Keratinocyte (primary cell): ENCODE measurements at regions not wholly inside any gene's neighbourhood (a gene's known extent, or its start where the extent isn't known, plus 50 kb on each side); places are given as distances from the start of the nearest gene placed in this dataset.

ENCODE experiments used
- DNase-seq: peaks from one replicate; pipeline ENCODE4 v3.0.0-alpha.2; 2011; ENCODE audit warnings: low read depth, missing footprints, low spot score
- FAIRE-seq: peaks from 2 replicates; lab custom pipeline; 2011; peaks lifted over from hg19 to GRCh38; lab: Jason Lieb, UNC
- H2AFZ ChIP-seq: 2 replicates; pipeline ENCODE4 v1.6.0; 2012; ENCODE audit warnings: low read length, control low read depth, inconsistent platforms; ENCODE audit not compliant: control insufficient read depth
- H3K27ac ChIP-seq: 2 replicates; pipeline ENCODE4 v1.5.1; 2011; ENCODE audit warnings: low read length; ENCODE audit not compliant: control insufficient read depth, insufficient read depth
- H3K27me3 ChIP-seq: 3 replicates; pipeline ENCODE4 v1.6.0; 2011; ENCODE audit warnings: low read length; ENCODE audit not compliant: control insufficient read depth, insufficient read depth; ENCODE audit errors: extremely low read depth
- H3K36me3 ChIP-seq, 2 experiments: 2 replicates in 1 of 2; 3 replicates in 1 of 2; pipeline ENCODE4 v1.5.1; 2011; ENCODE audit warnings: low read length in 2 of 2, mild to moderate bottlenecking in 1 of 2; ENCODE audit not compliant: control insufficient read depth in 2 of 2, insufficient read depth in 2 of 2; ENCODE audit errors: extremely low read depth in 1 of 2
- H3K4me1 ChIP-seq: 3 replicates; pipeline ENCODE4 v1.5.1; 2011; ENCODE audit warnings: low read length; ENCODE audit not compliant: control insufficient read depth, insufficient read depth; ENCODE audit errors: extremely low read depth
- H3K4me2 ChIP-seq: 3 replicates; pipeline ENCODE4 v1.6.0; 2011; ENCODE audit warnings: low read depth, low read length; ENCODE audit not compliant: control insufficient read depth, insufficient read depth; ENCODE audit errors: extremely low read depth
- H3K4me3 ChIP-seq, 3 experiments: fragments of 200-600 bp in 1 of 3; sonication (generic) in 1 of 3; 2 replicates in 2 of 3; 3 replicates in 1 of 3; pipeline ENCODE4 v1.5.1; 2011 to 2016; ENCODE audit warnings: low read length in 3 of 3, mild to moderate bottlenecking in 3 of 3, control low read depth in 2 of 3, inconsistent platforms in 1 of 3, low read depth in 1 of 3, mixed read lengths in 1 of 3, mixed run types in 1 of 3, moderate library complexity in 1 of 3; ENCODE audit not compliant: control insufficient read depth in 2 of 3, insufficient read depth in 2 of 3; ENCODE audit errors: extremely low read depth in 1 of 3
- H3K79me2 ChIP-seq: 2 replicates; pipeline ENCODE4 v1.6.0; 2012; ENCODE audit warnings: low read length; ENCODE audit not compliant: control insufficient read depth, insufficient read depth
- H3K9ac ChIP-seq: 3 replicates; pipeline ENCODE4 v1.6.0; 2011; ENCODE audit warnings: low read length; ENCODE audit not compliant: control insufficient read depth, insufficient read depth; ENCODE audit errors: extremely low read depth
- H3K9me1 ChIP-seq: 3 replicates; pipeline ENCODE4 v1.6.0; 2011; ENCODE audit warnings: low read length; ENCODE audit not compliant: control insufficient read depth, insufficient read depth; ENCODE audit errors: extremely low read depth
- H3K9me3 ChIP-seq: 2 replicates; pipeline ENCODE4 v1.5.1; 2012; ENCODE audit warnings: low read depth, low read length; ENCODE audit not compliant: control insufficient read depth
- H4K20me1 ChIP-seq: 3 replicates; pipeline ENCODE4 v1.6.0; 2011; ENCODE audit warnings: low read length; ENCODE audit not compliant: control insufficient read depth, insufficient read depth; ENCODE audit errors: extremely low read depth
- EZH2 ChIP-seq: IDR thresholded peaks from one replicate; pipeline ENCODE4 v1.6.1; 2012; ENCODE audit warnings: inconsistent platforms, mild to moderate bottlenecking, low read length, moderate library complexity
- dilution Hi-C: fragments of 300-500 bp; cut with MboI; formaldehyde crosslinking; loops from one replicate; pipeline ENCODE4 v1.7.0; 2020; ENCODE audit warnings: low sequenced_read_pairs; ENCODE audit not compliant: extremely low pct_ligation_motif_present
- TF ChIP-seq, protein P1 (sequence below), 3 experiments: IDR thresholded peaks in 1 of 3; conservative IDR thresholded peaks in 1 of 3; optimal IDR thresholded peaks in 1 of 3; 2 replicates in 2 of 3; 3 replicates in 1 of 3; pipeline versions ENCODE3 to v1.5.1; 2011; ENCODE audit warnings: low read length in 3 of 3, mild to moderate bottlenecking in 3 of 3, moderate library complexity in 2 of 3, control low read depth in 1 of 3, inconsistent platforms in 1 of 3; ENCODE audit not compliant: insufficient read depth in 2 of 3; ENCODE audit errors: extremely low read depth in 1 of 3

DNA sequence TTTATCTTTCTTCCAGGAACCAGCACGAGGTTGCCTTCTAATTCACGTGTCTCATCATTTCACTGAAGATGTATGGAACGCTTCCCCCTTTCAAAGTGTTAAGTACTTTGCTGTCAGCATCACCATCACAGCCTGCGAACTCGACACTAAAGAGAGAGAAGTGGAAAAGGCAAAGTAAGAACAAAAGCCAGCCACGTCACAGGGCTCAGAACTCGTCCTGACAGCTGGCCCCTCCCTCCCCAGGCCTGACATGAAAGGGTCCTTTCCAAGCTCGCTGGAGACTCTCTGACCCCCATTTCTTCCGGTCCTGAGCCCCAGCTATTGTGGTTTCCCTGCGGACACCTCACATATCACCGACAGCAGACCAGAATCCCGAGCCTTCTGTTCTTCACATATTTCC is 177.8 kb upstream of the NTM start:
- Histone ChIP-seq H3K9me1 (no peaks in the 10 kb centered on the region), H3K4me2 (no peak overlapping the region), H3K4me1 (peaks cover 8% of the 10 kb centered on the region), H4K20me1 (no peaks in the 10 kb centered on the region), H3K4me3 (no peak overlapping the region), H3K9me3 (no peaks in the 10 kb centered on the region), H3K27ac (no peak overlapping the region), H3K36me3 (no peaks in the 10 kb centered on the region), H3K27me3 (peaks cover 9% of the 10 kb centered on the region), H3K9ac (no peak overlapping the region), H2AFZ (no peak overlapping the region), H3K79me2 (no peaks in the 10 kb centered on the region)
- TF ChIP-seq EZH2 = no peak
- TF ChIP-seq, protein P1, sequence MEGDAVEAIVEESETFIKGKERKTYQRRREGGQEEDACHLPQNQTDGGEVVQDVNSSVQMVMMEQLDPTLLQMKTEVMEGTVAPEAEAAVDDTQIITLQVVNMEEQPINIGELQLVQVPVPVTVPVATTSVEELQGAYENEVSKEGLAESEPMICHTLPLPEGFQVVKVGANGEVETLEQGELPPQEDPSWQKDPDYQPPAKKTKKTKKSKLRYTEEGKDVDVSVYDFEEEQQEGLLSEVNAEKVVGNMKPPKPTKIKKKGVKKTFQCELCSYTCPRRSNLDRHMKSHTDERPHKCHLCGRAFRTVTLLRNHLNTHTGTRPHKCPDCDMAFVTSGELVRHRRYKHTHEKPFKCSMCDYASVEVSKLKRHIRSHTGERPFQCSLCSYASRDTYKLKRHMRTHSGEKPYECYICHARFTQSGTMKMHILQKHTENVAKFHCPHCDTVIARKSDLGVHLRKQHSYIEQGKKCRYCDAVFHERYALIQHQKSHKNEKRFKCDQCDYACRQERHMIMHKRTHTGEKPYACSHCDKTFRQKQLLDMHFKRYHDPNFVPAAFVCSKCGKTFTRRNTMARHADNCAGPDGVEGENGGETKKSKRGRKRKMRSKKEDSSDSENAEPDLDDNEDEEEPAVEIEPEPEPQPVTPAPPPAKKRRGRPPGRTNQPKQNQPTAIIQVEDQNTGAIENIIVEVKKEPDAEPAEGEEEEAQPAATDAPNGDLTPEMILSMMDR (optimal IDR thresholded peaks at IDR 0.05 in 1 of 3, IDR thresholded peaks at IDR 0.05 in 1 of 3, conservative IDR thresholded peaks at IDR 0.05 in 1 of 3; ENCODE audit: extremely low read depth in 1 of 3, insufficient read depth in 2 of 3, low read length in 3 of 3) = no peak
- FAIRE-seq (no peak), DNase-seq (no peak)
- dilution Hi-C loops = no loop called here

DNA sequence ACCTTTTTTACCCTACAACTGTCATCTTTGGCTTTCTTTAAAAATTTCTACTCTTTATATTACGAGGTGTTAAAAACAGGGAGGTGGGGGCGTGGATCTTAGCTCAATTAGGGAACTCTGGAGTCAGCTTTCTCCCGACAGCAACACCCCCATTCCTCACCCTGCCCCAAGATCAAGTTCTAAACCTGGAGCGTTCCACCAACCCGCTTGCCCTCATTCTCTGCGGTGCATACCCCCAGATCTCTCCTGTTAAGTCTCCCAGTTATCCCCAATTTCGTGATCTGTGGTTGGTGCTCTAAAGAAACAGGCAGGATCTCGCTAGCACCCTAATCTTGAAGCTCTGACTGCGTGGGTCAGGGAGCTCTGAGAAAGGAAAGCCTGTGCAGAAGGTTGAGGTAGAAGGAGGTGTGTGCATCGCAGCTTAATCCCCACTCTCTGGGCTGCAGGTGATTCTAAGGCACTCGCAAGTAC is 177.3 kb upstream of the NTM start:
- H3K27me3 ChIP-seq = peaks cover 13% of the 10 kb centered on the region

More for the DNA sequence above, 177.3 kb upstream of the NTM start:
- Histone ChIP-seq H3K9me1 (no peaks in the 10 kb centered on the region), H2AFZ (no peak overlapping the region), H3K4me3 (no peak overlapping the region), H3K4me2 (no peak overlapping the region), H3K9ac (no peak overlapping the region), H3K27ac (no peak overlapping the region), H3K79me2 (no peaks in the 10 kb centered on the region), H4K20me1 (no peaks in the 10 kb centered on the region), H3K36me3 (no peaks in the 10 kb centered on the region), H3K9me3 (no peaks in the 10 kb centered on the region), H3K4me1 (peaks cover 8% of the 10 kb centered on the region)
- no peak for FAIRE-seq
- dilution Hi-C loops = no loop called here
- no peak for DNase-seq
- no peak for TF ChIP-seq EZH2
- TF ChIP-seq, protein P1 (optimal IDR thresholded peaks at IDR 0.05 in 1 of 3, IDR thresholded peaks at IDR 0.05 in 1 of 3, conservative IDR thresholded peaks at IDR 0.05 in 1 of 3; ENCODE audit: extremely low read depth in 1 of 3, insufficient read depth in 2 of 3, low read length in 3 of 3) = no peak
